Lung (tissue), 11 donors: ENCODE measurements at regions not wholly inside any gene's neighbourhood (a gene's known extent, or its start where the extent isn't known, plus 50 kb on each side); places are given as distances from the start of the nearest gene placed in this dataset.

Experiments used
- ATAC-seq: fragments of 200-7000 bp; cut with Tn5 transposase; one replicate; pipeline ENCODE4 v1.9.1; 2020; ENCODE audit warnings: moderate number of reproducible peaks; ENCODE audit not compliant: insufficient read depth, low FRiP score
- DNase-seq, 3 donors: peaks; one replicate each; pipeline ENCODE4 v3.0.0-alpha.2; 2013 to 2017
- H3K27ac ChIP-seq, 2 donors: one replicate each; pipeline ENCODE4 v1.5.1; 2013; ENCODE audit warnings: mild to moderate bottlenecking in 2 of 2, moderate library complexity in 2 of 2, control low read depth in 1 of 2, inconsistent platforms in 1 of 2, low read depth in 1 of 2, low read length in 1 of 2
- H3K27me3 ChIP-seq, 3 donors: one replicate each; pipeline ENCODE4 v1.5.1; 2013; ENCODE audit warnings: low read length in 2 of 3; ENCODE audit not compliant: control insufficient read depth in 3 of 3, insufficient read depth in 3 of 3
- H3K36me3 ChIP-seq, 4 donors: one replicate each; pipeline ENCODE4 v1.5.1; 2013; ENCODE audit warnings: low read length in 4 of 4, mild to moderate bottlenecking in 1 of 4, moderate library complexity in 1 of 4; ENCODE audit not compliant: control insufficient read depth in 4 of 4, insufficient read depth in 4 of 4
- H3K4me1 ChIP-seq, 5 donors: one replicate each; pipeline ENCODE4 v1.5.1; 2013; ENCODE audit warnings: low read length in 5 of 5, mild to moderate bottlenecking in 2 of 5, moderate library complexity in 1 of 5; ENCODE audit not compliant: control insufficient read depth in 5 of 5, insufficient read depth in 5 of 5
- H3K4me3 ChIP-seq: one replicate; pipeline ENCODE4 v1.5.1; 2013; ENCODE audit warnings: mild to moderate bottlenecking, control low read depth, moderate library complexity
- H3K9ac ChIP-seq, 2 donors: one replicate each; pipeline ENCODE4 v1.5.1; 2013; ENCODE audit warnings: low read length in 2 of 2, control low read depth in 1 of 2; ENCODE audit not compliant: insufficient read depth in 1 of 2
- H3K9me3 ChIP-seq, 4 donors: one replicate each; pipeline ENCODE4 v1.5.1; 2013; ENCODE audit warnings: low read length in 3 of 4, mild to moderate bottlenecking in 1 of 4, moderate library complexity in 1 of 4; ENCODE audit not compliant: control insufficient read depth in 4 of 4, insufficient read depth in 3 of 4
- CTCF ChIP-seq: IDR thresholded peaks from 2 replicates; pipeline ENCODE4 v1.5.1; 2012; ENCODE audit warnings: mild to moderate bottlenecking; ENCODE audit errors: control extremely low read depth, extremely low read depth
- whole genome bisulfite sequencing, 2 donors: extraction: QIAGEN DNeasy Blood & Tissue Kit; methylation state at CpG; one replicate each; pipeline ENCODE4 v1.1.7; 2013; 5-methylcytosine and 5-hydroxymethylcytosine counted together
- donor health status: control.
- donor health status: control.
- donor health status: Bipolar disorder and iron deficiency.
- donor health status: healthy.
- donor health status: DM: yes; HTN: yes; CAD: no.

GRCh38 chr4:31649878-31650277 is 929.7 kb downstream of the PCDH7 start:
- Histone ChIP-seq H3K4me1 (no peaks in the 10 kb centered on the region), H3K36me3 (no peaks in the 10 kb centered on the region), H3K4me3 (no peak overlapping the region), H3K9me3 (no peaks in the 10 kb centered on the region), H3K9ac (no peak overlapping the region), H3K27ac (no peak overlapping the region), H3K27me3 (no peaks in the 10 kb centered on the region)
- TF ChIP-seq CTCF: no peak
- WGBS, 2 donors: 0 to 43% methylated on average over 1 of the region's 1 CpG
- ATAC-seq: no peak
- no peak for DNase-seq

GRCh38 chr4:31651541-31651940 is 931.4 kb downstream of the PCDH7 start:
- H3K4me3 ChIP-seq: no peak overlapping the region
- TF ChIP-seq CTCF: no peak
- no peak overlapping the region for H3K27ac ChIP-seq
- H3K27me3 ChIP-seq: no peaks in the 10 kb centered on the region
- ATAC-seq (no peak), DNase-seq (no peak)
- H3K4me1 ChIP-seq: no peaks in the 10 kb centered on the region
- no peaks in the 10 kb centered on the region for H3K36me3 ChIP-seq
- H3K9ac ChIP-seq: no peak overlapping the region
- H3K9me3 ChIP-seq: no peaks in the 10 kb centered on the region
- 78 to 79% methylated on average over 1 of the region's 1 CpG for WGBS, 2 donors

- no peaks in the 10 kb centered on the region for H3K4me1 ChIP-seq
- no peak for TF ChIP-seq CTCF
- H3K9ac ChIP-seq: no peak overlapping the region
- no peaks in the 10 kb centered on the region for H3K36me3 ChIP-seq
- DNase-seq (no peak), ATAC-seq (no peak)
- no peak overlapping the region for H3K27ac ChIP-seq
- H3K9me3 ChIP-seq: no peaks in the 10 kb centered on the region
- no peaks in the 10 kb centered on the region for H3K27me3 ChIP-seq
- no peak overlapping the region for H3K4me3 ChIP-seq
Observed at GRCh38 chr4:31655328-31655727, 935.2 kb downstream of the PCDH7 start.

- Histone ChIP-seq H3K36me3 (no peaks in the 10 kb centered on the region), H3K27me3 (no peaks in the 10 kb centered on the region), H3K9me3 (no peaks in the 10 kb centered on the region), H3K4me1 (peaks cover 0 to 3% (median 0%) of the 10 kb centered on the region in 5 donors), H3K9ac (no peak overlapping the region), H3K4me3 (no peak overlapping the region), H3K27ac (no peak overlapping the region)
- TF ChIP-seq CTCF: no peak
- ATAC-seq: no peak
- 86 to 89% methylated on average over 5 of the region's 5 CpGs for whole genome bisulfite sequencing, 2 donors
- DNase-seq: no peak
Observed at GRCh38 chr4:31657859-31658570, 937.8 kb downstream of the PCDH7 start.
